ENCODE measurements at regions not wholly inside any gene's neighbourhood (a gene's known extent, or its start where the extent isn't known, plus 50 kb on each side); places are given as distances from the start of the nearest gene placed in this dataset.

DNA sequence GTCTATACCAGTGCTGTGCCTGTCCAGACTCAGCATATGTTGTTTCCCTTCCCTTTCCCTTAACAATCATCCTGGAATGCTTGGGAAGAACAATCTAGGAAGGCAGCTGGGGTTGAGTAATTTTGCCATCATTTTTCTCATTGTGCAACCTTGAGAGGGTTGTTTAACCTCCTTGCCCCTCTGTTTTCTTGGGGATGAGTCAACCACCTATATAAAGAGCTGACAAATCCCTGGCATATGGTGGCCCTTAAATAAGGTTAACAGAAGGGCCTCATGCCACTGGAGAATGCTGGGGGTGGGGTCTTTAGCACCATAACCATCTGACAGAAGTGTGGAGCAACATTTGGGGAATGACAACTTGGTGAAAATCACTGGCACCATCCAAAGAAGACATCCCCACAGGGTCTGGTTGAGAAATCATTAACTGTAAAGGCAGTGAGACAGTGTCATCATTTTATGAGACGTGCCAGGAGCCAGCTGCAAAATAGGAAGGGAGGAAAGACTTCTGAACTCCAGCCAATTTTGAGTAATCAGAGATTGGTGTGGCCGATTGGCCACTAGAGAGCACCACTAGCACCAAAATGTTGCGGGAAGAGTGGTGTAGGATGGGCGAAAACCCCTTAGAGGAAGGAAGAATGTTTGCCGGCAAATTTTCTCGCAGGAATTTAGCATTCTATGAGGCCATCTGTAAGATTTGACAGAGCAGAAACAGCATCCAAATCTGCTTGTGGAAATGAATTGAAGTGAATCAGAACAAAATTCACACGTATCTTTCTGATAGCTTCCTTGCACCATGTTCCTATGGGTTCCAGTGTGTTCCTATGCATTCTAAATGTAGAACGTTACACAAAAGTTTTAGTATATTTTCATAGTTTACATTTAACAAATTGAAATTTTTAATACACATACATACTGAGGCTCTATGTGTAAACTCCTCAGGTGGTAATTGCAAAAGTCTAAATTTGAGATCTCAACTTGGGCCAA, 113.8 kb downstream of the MSX2 start:
- H3K4me1 Mint-ChIP-seq (ENCODE audit: insufficient read depth, unreplicated experiment), result peaks cover 20% of the 10 kb centered on the region
- intact Hi-C loops (cut with micrococcal nuclease), result loop anchor here (1.0 to 10.0 kb wide), 4 partner anchors 45 to 483 kb away; no protein-coding TSS in a partner anchor
- H3K4me3 Mint-ChIP-seq (ENCODE audit: unreplicated experiment), result no peak overlapping the region
- peak overlapping the region; percentile 65 for H3K27ac Mint-ChIP-seq (ENCODE audit: low read depth, unreplicated experiment)
- H3K9me3 Mint-ChIP-seq (ENCODE audit: unreplicated experiment), result no peaks in the 10 kb centered on the region
- TF ChIP-seq, protein P1, sequence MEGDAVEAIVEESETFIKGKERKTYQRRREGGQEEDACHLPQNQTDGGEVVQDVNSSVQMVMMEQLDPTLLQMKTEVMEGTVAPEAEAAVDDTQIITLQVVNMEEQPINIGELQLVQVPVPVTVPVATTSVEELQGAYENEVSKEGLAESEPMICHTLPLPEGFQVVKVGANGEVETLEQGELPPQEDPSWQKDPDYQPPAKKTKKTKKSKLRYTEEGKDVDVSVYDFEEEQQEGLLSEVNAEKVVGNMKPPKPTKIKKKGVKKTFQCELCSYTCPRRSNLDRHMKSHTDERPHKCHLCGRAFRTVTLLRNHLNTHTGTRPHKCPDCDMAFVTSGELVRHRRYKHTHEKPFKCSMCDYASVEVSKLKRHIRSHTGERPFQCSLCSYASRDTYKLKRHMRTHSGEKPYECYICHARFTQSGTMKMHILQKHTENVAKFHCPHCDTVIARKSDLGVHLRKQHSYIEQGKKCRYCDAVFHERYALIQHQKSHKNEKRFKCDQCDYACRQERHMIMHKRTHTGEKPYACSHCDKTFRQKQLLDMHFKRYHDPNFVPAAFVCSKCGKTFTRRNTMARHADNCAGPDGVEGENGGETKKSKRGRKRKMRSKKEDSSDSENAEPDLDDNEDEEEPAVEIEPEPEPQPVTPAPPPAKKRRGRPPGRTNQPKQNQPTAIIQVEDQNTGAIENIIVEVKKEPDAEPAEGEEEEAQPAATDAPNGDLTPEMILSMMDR (IDR thresholded peaks at IDR 0.05; ENCODE audit: unreplicated experiment), result peak; percentile 43
- POLR2A ChIA-PET, result interaction anchor here (0.6 to 2.5 kb wide), 8 partner anchors 8 to 1799 kb away, joined by 3 to 8 read pairs (median 3); no protein-coding TSS in a partner anchor
- H3K36me3 Mint-ChIP-seq (ENCODE audit: insufficient read depth, unreplicated experiment), result no peaks in the 10 kb centered on the region
- peak; percentile 99 for DNase-seq (ENCODE audit: unreplicated experiment)
- H3K27me3 Mint-ChIP-seq (ENCODE audit: insufficient read depth, unreplicated experiment), result no peaks in the 10 kb centered on the region
- no TSS peak for BruUV-seq (replicated peaks)
- CTCF ChIA-PET, result interaction anchor here (0.6 to 2.1 kb wide), 27 partner anchors 8 to 1599 kb away, joined by 3 to 11 read pairs (median 3); no protein-coding TSS in a partner anchor

DNA sequence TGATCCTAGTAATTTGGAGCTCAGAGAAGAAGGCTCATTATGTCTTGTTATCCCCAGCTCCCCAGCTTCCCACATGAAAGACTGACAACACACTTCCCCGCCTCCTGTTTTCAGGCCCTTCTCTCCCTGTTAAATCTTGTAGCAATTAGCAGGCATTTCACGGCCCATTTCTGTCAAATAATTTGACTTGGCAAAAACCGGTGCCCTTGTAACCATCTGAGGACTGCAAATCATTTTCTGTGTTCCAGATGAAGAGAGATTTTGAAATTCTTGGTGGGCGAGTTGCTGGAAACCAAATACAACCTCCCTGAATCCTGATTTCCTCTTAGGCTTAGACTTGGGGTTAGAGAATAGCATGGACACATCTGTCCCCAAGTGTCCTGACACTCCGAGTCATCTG, 109.7 kb downstream of the MSX2 start:
- Mint-ChIP-seq H3K9me3 (ENCODE audit: unreplicated experiment) (no peaks in the 10 kb centered on the region), H3K4me3 (ENCODE audit: unreplicated experiment) (no peak overlapping the region), H3K4me1 (ENCODE audit: insufficient read depth, unreplicated experiment) (peaks cover 30% of the 10 kb centered on the region), H3K36me3 (ENCODE audit: insufficient read depth, unreplicated experiment) (no peaks in the 10 kb centered on the region), H3K27ac (ENCODE audit: low read depth, unreplicated experiment) (no peak overlapping the region), H3K27me3 (ENCODE audit: insufficient read depth, unreplicated experiment) (no peaks in the 10 kb centered on the region)
- CTCF ChIA-PET, result interaction anchor here (0.6 to 1.7 kb wide), 4 partner anchors 25 to 1035 kb away, joined by 3 to 5 read pairs (median 3); no protein-coding TSS in a partner anchor
- TF ChIP-seq, protein P1 (IDR thresholded peaks at IDR 0.05; ENCODE audit: unreplicated experiment), result no peak
- intact Hi-C loops (cut with micrococcal nuclease), result loop anchor here (10.0 kb wide), 1 partner anchor 299 kb away; no protein-coding TSS in a partner anchor
- no TSS peak for BruUV-seq (replicated peaks)
- DNase-seq (ENCODE audit: unreplicated experiment), result no peak
- POLR2A ChIA-PET, result no interaction called here

DNA sequence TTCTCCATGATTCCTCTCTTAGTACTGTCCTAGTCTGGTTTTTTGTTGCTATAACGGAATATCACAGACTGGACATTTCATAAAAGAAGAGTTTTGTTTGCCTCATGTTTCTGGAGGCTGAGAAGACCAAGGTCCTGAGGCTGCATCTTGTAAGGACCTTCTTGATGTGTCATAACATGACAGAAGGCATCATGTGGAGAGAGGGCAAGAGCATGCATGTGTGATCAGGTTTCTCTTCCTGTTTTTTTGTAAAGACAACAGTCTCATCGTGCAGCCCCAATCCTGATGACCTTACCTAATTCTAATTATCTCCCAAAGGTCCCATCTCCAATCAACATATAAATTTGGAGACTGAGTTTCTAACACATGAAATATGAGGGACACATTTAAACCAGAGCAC, 108.4 kb downstream of the MSX2 start:
- H3K36me3 Mint-ChIP-seq (ENCODE audit: insufficient read depth, unreplicated experiment), result no peaks in the 10 kb centered on the region
- no peak overlapping the region for H3K27ac Mint-ChIP-seq (ENCODE audit: low read depth, unreplicated experiment)
- no TSS peak for BruUV-seq (replicated peaks)
- H3K4me1 Mint-ChIP-seq (ENCODE audit: insufficient read depth, unreplicated experiment), result peaks cover 27% of the 10 kb centered on the region
- ChIA-PET CTCF (interaction anchor here (0.7 to 1.7 kb wide), 3 partner anchors 37 to 626 kb away, joined by 3 to 5 read pairs (median 3); no protein-coding TSS in a partner anchor), POLR2A (no interaction called here)
- intact Hi-C loops (cut with micrococcal nuclease), result loop anchor here (10.0 kb wide), 1 partner anchor 298 kb away; no protein-coding TSS in a partner anchor
- H3K4me3 Mint-ChIP-seq (ENCODE audit: unreplicated experiment), result no peak overlapping the region
- H3K9me3 Mint-ChIP-seq (ENCODE audit: unreplicated experiment), result no peaks in the 10 kb centered on the region
- no peaks in the 10 kb centered on the region for H3K27me3 Mint-ChIP-seq (ENCODE audit: insufficient read depth, unreplicated experiment)
- DNase-seq (ENCODE audit: unreplicated experiment), result no peak
- TF ChIP-seq, protein P1 (IDR thresholded peaks at IDR 0.05; ENCODE audit: unreplicated experiment), result no peak

DNA sequence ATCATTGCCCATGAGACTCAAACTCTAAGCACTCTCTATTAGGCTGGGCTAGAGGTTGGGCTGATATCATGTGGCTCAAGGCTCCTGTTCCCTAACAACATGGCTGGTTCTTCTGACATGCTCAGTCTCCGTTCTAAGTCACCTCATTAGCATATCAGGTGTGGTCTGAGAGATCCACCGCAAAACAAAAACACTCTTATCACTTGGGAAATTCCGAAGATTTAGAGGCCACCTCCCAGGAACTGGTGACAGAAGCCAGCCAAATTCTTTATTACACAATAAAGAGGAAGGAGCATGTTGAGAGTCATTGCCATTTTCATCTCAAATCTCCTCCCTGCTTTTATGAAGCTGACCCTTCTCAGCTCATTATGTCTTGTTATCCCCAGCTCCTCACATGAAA, 107.6 kb downstream of the MSX2 start:
- no peak overlapping the region for H3K27ac Mint-ChIP-seq (ENCODE audit: low read depth, unreplicated experiment)
- TF ChIP-seq, protein P1 (IDR thresholded peaks at IDR 0.05; ENCODE audit: unreplicated experiment), result no peak
- H3K36me3 Mint-ChIP-seq (ENCODE audit: insufficient read depth, unreplicated experiment), result no peaks in the 10 kb centered on the region
- H3K4me3 Mint-ChIP-seq (ENCODE audit: unreplicated experiment), result no peak overlapping the region
- BruUV-seq (replicated peaks), result no TSS peak
- peaks cover 24% of the 10 kb centered on the region for H3K4me1 Mint-ChIP-seq (ENCODE audit: insufficient read depth, unreplicated experiment)
- no peaks in the 10 kb centered on the region for H3K27me3 Mint-ChIP-seq (ENCODE audit: insufficient read depth, unreplicated experiment)
- ChIA-PET CTCF (interaction anchor here (0.7 to 1.3 kb wide), 2 partner anchors 15 to 627 kb away, joined by 3 to 4 read pairs; no protein-coding TSS in a partner anchor), POLR2A (interaction anchor here (0.7 kb wide), 1 partner anchor 421 kb away, joined by 3 read pairs; no protein-coding TSS in a partner anchor)
- no peaks in the 10 kb centered on the region for H3K9me3 Mint-ChIP-seq (ENCODE audit: unreplicated experiment)
- intact Hi-C loops (cut with micrococcal nuclease), result loop anchor here (10.0 kb wide), 1 partner anchor 297 kb away; no protein-coding TSS in a partner anchor
- no peak for DNase-seq (ENCODE audit: unreplicated experiment)

All from MCF 10A (cell line).